HG02973 (cell line): ENCODE measurements at regions not wholly inside any gene's neighbourhood (a gene's known extent, or its start where the extent isn't known, plus 50 kb on each side); places are given as distances from the start of the nearest gene placed in this dataset.
"Not testable (repeated sequence)": the region's sequence is repeated elsewhere in the genome, so short reads cannot be mapped to it uniquely, and the experiment has no call there.

Experiments
- ATAC-seq: cut with Tn5 transposase; IDR thresholded peaks from one replicate; pipeline ENCODE4 v1.9.1; 2021; ENCODE audit warnings: moderate library complexity; ENCODE audit not compliant: unreplicated experiment

DNA sequence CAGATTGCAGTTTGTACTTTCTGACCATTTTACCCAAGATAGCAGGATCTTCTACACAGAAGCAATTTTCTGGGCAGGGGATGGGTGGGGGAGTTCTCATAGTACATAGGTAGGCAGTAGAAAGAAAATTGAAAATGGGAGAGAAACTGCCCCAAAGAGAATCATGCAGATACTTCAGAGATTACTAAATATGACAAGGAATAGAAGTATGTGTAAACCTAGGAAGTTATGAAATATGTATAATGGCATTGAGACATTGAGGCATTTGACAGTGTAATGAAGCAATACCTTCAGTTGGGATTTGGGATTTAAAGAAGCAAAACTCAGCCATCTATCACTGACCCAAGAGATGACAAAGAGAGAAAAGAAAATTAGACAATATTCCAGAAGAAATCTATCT, 233.0 kb downstream of the PTN start:
- no peak for ATAC-seq

DNA sequence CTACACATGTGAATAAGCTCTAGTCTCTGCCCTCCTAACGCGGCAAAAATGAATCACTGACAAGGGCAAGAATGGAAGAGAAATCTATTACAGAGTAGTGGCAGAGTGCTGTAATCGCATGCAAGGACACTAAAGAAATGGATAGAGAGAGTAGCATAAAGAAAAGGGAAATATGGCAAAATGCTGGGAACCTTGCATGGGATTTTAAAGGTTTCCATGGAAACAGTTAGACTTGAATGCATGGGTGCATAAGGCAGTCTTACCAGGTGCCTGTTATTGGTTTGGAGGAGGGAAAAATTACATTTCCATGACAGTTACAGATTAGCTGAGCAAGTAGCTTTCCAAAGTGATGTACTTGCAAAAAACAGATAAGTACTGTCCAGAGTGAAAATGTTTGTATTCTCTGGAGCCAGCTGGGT, 233.4 kb downstream of the PTN start:
- ATAC-seq, result no peak

DNA sequence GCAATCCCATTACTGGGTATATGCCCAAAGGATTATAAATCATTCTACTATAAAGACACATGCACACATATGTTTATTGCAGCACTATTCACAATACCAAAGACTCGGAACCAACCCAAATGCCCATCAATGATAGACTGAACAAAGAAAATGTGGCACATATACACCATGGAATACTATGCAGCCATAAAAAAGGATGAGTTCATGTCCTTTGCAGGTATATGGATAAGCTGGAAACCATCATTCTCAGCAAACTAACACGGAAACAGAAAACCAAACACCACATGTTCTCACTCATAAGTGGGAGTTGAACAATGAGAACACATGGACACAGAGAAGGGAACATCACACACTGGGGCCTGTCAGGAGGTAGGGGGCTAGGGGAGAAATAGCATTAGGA, 235.7 kb downstream of the PTN start:
- ATAC-seq, result not testable (repeated sequence)

DNA sequence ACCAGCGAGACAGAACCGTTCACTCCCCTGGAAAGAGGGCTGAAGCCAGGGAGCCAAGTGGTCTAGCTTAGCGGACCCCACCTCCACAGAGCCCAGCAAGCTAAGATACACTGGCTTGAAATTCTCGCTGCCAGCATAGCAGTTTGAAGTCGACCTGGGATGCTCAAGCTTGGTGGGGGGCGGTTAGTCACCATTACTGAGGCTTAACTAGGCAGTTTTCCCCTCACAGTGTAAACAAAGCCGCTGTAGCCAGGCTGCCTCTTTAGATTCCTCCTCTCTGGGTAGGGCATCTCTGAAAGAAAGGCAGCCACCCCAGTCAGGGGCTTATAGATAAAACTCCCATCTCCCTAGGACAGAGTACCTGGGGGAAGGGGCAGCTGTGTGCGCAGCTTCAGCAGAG, 235.1 kb downstream of the CHRM2 start:
- not testable (repeated sequence) for ATAC-seq

DNA sequence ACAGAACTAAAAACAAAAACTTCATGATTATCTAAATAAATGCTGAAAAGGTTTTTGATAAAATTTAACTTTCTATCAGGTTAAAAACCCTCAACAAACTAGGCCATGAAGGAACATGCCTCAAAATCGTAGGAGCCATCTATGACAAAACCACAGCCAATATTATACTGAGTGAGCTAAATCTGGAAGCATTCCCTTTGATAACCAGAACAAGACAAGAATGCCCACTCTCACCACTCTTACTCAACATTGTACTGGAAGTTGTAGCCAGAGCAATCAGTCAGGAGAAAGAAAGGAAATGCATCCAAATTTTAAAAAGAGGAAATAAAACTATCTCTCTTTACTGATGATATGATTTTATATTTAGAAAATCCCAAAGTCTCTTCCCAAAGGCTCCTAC, 228.7 kb downstream of the CHRM2 start:
- ATAC-seq, result no peak

DNA sequence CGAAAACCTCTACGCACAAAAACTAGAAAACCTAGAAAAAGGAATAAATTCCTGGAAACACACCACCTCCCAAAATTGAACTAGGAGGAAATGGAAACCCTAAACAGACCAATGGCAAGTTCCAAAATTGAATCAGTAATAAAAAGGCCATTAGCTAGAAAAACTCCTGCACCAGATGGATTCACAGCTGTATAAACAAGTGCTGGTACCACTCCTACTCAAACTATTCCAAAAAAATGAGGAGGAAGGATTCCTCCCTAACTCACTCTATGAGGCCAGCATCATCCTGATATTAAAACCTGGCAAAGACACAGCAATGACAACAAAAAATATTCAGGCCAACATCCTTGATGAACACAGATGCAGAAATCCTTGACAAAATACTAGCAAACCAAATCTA, 228.2 kb downstream of the CHRM2 start:
- no peak for ATAC-seq

DNA sequence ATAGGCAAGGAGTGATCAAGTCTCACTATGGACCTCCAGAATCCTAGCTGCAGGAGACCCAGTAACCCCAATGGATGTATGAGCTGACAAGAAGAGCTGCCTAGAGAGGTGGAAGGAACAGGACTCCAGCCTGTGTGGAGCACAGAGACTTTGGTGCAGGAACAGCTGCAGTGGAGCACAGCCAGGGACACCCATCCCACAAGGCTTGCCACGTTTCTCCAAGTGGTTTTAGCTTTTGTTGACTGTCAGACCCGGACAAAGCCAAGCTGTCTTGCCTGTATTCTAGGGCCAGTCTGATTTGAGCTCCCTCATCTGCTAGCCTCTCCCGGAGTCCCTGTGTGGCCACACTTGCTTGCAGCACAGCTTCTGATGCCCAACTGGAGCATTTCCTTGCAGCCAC, 224.7 kb downstream of the CHRM2 start:
- ATAC-seq, result no peak

DNA sequence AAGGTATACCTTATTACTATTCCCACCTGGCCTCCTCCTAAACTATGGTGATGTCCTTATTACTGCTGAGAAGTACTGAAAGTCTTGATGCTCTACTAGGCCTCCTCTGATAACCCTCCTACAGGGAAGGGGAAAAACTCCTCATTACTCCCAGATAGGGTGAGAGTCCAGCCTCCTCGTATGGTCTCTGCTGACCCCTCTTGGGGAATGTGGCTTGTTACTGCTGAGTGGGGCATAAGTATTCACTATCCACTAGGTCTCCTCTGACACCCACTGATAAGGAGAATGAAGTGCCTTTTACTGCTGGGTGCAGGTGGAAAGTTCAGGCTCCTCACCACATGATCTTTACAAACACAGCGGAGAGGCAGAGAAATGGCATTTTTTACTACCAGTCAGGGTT, 222.9 kb downstream of the CHRM2 start:
- ATAC-seq, result no peak

DNA sequence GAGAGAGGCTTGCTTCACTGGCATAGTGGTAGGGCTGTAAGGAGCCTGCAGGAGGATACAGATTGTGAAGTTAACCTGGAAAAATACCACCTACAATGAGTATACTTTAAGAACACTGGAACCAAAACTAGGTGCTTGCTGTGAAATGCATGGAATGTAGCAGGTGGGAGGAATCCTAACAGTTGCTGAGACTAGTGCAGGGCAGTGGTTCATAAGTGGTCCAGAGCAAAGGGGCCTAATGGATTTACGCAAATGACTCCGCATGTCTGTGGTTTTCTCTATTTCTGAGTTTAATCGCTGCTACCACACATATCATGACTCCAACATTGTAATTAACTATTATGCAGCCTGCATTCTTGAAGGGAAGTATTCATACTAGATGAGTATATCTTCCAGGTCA, 218.4 kb downstream of the CHRM2 start:
- no peak for ATAC-seq

DNA sequence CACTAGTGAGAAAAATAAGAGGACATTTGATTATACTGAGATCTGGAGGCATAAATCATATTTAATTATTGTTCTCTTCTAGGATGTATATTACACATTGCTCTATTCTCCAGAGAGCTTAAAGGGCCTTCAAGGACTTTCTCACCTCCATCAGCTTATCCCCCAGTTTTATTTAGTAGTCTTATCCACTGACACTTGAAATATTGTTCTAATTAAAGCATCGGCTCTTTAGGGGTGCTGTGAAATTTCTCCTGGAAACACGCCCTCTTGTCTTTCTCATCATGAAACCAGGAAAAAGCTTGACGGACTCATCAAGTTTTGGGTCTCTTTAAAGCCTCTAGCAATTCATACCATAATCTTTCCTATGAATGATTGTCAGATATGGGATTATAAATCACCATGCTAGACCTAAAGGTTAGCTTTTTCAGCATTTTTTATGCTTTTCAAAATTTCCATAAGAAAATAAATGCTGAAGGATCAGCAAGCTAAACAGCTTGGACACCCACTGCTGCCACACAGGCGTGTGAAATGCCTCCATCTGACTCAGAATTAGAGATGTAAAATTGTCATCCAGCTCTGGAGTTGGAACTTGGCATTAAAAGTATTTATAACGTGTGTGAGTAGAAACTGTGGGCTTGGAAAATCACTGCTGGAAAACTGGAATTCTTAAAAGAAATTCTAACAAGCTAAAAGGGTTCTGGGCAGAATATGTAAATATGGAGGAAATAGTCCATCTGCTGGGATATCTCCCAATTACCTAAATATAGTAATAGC, 216.3 kb downstream of the CHRM2 start:
- no peak for ATAC-seq

DNA sequence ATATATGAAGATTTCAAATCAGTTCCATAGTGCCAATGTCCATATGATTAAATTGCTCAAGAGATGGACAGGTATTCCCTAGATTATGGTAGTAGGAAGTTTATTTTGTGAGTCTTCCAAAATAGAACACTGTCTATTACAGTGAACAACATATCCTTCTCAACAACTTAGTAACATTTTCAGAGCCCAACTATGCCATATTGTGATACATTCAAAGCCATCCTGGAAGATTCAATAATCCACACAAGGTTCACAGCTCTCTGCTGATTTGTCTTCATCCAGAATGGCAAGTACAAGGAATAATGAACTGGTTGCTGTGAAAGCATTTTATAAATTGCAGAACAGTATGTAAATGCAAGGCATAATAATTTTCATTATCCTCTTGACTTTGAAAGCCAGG, 213.9 kb downstream of the CHRM2 start:
- ATAC-seq, result no peak

DNA sequence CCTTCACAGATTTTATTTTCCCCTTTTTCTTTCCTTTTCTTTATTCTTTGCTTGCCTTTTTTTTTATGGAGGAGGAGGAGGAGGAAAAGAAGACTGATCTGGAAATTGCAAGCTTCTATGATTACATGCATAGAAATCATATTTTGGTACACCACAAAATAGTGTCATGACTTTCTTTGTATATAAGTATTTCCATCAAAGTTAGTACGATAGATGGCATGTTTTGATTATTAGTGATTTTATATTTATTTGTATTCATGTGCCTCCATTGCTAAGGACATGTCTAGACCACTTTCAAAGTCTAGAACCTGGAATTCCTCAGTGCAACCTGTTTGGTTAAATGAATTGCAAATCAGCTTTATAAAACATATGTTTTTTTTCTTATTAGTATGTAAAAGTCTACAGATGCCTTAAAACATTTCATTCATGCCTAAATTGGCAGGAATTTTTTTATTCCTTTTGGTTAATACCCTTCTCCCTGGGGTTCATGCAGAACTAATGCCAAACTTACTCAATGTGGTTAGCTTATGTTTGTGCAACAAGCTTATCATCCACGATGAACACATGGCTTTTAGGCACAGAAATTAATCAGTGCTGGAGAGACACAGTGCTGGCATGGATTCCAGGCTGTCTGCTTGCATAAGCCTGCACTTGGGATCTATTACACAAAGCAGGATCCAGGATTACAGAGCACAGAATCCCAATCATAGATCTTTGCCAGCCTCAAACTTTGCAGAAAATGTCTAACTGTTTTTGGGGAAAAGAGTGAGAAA, 213.1 kb downstream of the CHRM2 start:
- ATAC-seq, result no peak

DNA sequence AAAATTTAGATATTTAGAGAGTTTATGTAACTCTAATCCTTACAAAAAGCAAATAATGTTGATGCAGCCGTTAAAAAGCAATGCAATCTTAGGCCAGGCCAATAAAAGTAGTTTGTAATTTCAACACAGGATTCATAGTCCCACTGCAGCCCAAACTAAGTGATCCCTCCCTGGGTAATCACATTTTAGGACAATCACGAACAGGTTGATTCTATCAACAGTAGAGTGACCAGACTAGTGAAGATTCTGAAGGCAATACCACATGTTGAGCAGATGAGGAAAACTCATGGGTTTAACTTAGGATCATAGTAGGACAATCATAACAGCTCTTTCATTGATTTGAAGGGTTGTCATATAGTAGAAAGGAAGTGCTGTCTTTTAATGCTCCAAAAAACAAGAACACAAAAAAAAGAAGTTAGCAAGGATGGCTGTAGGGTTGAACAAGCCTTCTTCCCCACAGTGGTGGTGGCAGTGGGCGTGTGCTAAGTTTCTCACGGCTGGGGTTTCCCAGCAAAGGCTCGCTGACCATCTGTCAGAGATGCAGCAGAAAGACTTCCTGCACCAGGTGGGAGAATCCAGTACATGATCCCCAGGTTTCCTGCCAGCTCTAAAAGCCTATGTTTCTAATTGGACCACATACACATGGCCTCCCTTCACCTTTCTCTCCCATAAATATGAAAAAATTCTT, 212.2 kb downstream of the CHRM2 start:
- no peak for ATAC-seq

DNA sequence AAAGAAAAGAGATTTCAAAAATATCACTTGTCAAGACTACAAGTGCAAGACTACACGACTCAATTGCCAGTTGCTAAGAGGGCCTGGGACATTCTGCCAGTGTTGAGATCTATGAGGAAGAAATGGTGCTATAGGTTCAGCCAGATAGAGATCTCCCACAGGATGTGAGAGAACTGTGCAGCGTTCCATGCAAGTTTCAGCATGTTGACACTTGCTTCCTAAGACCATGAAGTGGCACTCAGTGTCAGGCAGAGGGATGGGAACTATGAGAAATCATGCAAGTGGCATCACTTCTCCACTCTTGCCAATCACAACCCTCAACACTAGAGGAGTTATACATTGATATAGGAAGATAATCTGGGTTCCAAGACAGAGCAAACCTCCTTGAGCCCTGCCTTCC, 210.3 kb downstream of the CHRM2 start:
- ATAC-seq, result no peak

DNA sequence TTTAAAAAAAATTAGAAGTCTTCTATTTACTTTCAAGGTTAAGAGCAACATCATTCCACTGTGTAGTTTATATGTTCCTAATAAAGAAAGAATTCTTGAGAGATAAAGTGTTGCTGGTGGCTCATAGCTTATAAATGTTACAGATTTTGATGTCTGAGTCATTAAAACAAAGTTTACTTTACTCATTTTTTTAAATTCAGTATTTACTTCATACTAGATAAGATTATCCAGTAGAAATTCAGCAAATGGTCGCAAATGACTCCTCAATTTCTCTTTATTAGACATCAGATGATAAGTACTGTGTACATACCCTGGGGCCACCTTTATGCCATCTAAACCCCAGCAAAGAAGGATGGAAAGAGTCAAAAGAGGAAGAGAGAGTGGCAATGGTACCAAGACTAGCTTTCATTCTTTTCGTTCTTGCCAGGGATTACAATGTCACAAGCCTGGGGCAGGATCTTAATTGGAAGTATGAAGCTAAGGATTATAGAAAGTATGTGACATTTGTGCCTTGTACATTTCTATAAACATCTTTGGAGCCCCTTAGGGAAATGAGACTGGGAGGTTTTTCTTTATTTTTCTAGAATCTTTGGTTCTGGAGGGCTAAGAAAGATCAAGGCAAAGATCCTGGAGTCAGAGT, 206.1 kb downstream of the CHRM2 start:
- no peak for ATAC-seq

DNA sequence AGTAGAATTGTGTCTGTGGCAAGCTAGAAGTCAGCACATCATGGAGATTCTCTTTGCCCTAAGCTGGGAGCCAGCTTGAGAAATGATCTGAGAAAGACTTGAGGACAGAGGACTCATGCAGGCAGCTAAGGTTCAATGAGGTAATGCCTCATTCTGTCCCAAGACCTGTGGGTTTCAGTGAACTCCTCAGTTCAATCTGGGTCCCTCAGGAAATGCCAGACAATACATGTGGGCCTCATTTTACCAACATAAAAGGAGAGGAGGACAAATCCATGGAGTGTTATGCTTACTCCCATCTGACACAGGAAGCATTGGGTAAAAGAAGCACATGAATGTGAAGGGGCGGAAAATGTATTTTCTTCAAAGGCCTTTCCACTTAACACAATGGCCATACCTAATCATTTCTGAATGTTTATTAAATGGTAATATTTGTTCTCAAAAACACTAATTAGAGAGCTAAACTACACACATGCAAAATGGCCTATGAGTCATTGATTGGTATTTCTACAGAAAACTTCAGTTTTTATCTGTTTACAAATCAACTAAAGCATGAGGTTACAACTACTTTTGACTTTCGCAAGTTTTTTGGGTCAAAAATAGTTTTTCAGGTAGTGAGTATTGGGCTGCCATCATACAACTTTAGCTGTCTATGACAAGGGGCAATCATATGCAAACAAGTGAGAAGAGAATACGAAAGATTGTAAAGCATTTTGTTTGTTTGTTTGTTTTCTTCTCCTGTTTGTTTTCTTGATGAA, 205.3 kb downstream of the CHRM2 start:
- ATAC-seq, result no peak
